ENCODE measurements at regions not wholly inside any gene's neighbourhood (a gene's known extent, or its start where the extent isn't known, plus 50 kb on each side); places are given as distances from the start of the nearest gene placed in this dataset.

DNA sequence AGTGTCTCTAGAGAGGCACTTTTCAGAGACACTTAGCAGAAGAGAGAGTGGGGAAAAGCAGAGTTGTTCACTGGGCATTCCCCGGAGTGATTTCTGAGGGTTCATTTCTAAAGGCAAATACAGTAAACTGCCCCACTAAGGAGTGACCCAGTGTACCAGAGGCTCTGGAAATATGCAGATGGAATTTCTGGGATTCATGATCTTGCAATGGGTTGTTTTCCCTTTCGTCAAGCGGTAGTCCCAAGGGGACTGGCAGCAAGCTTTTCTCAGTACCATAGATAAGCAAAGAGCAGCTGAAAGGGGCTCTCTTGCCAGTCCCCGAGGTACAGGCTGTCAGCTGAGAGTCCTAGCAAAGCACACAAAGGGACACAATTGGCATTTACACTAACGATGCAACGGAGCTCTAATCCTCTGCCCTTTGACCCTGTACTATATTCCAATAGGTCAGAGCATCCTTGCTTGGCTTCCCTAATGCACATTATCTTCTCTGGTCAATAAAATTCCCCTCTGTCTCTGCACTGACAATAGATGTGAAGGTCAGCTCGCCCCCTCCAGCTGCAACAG, 155.6 kb downstream of the SEMA6D start:
- no peak for TF ChIP-seq POLR2A (IDR thresholded peaks at IDR 0.05)
- TF ChIP-seq, protein P1, sequence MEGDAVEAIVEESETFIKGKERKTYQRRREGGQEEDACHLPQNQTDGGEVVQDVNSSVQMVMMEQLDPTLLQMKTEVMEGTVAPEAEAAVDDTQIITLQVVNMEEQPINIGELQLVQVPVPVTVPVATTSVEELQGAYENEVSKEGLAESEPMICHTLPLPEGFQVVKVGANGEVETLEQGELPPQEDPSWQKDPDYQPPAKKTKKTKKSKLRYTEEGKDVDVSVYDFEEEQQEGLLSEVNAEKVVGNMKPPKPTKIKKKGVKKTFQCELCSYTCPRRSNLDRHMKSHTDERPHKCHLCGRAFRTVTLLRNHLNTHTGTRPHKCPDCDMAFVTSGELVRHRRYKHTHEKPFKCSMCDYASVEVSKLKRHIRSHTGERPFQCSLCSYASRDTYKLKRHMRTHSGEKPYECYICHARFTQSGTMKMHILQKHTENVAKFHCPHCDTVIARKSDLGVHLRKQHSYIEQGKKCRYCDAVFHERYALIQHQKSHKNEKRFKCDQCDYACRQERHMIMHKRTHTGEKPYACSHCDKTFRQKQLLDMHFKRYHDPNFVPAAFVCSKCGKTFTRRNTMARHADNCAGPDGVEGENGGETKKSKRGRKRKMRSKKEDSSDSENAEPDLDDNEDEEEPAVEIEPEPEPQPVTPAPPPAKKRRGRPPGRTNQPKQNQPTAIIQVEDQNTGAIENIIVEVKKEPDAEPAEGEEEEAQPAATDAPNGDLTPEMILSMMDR (IDR thresholded peaks at IDR 0.05): no peak
